ENCODE measurements at regions not wholly inside any gene's neighbourhood (a gene's known extent, or its start where the extent isn't known, plus 50 kb on each side); places are given as distances from the start of the nearest gene placed in this dataset.
"Not testable (repeated sequence)": the region's sequence is repeated elsewhere in the genome, so short reads cannot be mapped to it uniquely, and the experiment has no call there.

GRCh38 chr5:152066784-152067183 lies 142.1 kb upstream of the GLRA1 start:
- FAIRE-seq (no peak), DNase-seq (ENCODE audit: low spot score in 2 of 2) (no peak)

- FAIRE-seq (no peak), DNase-seq (ENCODE audit: low spot score in 2 of 2) (no peak)
Measured at GRCh38 chr5:152063004-152063403, 138.4 kb upstream of the GLRA1 start.

- FAIRE-seq: no peak
Measured at GRCh38 chr5:152061095-152061494, 136.4 kb upstream of the GLRA1 start.

GRCh38 chr5:152058267-152058666 lies 133.6 kb upstream of the GLRA1 start:
- DNase-seq (ENCODE audit: low spot score in 2 of 2): no peak
- FAIRE-seq: no peak

More at GRCh38 chr5:152061095-152061494, 136.4 kb upstream of the GLRA1 start:
- no peak for DNase-seq (ENCODE audit: low spot score in 2 of 2)

- FAIRE-seq (no peak), DNase-seq (ENCODE audit: low spot score in 2 of 2) (no peak)
Measured at GRCh38 chr5:152056931-152057330, 132.3 kb upstream of the GLRA1 start.

GRCh38 chr5:152052470-152052869 lies 127.8 kb upstream of the GLRA1 start:
- no peak for FAIRE-seq
- DNase-seq (ENCODE audit: low spot score in 2 of 2): no peak

DNA sequence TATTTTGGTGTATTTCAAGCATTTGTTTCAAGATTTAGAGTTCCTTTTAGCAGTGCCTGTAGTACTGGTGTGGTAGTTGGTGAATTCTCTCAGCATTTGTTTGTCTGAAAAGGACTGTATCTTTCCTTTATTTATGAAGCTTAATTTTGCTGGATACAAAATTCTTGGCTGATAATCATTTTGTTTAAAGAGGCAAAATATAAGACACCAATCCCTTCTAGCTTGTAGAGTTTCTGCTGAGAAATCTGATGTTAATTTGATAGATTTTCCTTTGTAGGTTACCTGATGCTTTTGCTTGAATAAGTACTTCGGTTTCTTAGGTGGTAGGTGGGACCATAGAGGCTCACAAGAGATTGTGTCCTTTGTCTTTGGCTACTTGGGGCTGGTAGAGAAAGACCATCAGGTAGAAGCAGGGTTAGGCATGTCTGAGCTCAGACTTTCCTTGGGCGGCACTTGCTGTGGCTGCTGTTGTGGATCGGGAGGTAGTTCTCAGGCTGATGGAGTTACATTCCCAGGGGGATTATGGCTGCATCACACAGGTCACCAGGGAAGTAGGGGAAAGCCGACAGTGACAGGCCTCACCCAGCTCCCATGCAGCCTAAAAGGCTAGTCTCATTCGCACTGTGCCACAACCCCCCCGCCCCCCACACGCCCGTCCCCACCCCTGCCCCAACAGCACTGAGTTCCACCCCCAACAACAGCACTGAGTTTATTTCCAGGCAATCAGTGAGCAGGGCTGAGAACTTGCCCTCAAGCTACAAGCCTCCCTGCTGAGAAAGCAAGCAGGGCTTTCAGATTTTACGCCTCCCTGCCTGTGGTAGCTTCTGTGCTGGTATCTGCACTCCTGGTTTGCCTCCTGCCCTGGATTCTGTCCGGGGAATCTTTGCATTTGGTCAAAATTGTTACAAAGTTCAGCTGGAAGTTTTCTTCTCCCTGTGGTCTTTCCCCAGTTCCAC lies 127.1 kb upstream of the GLRA1 start:
- DNase-seq (ENCODE audit: low spot score in 2 of 2): no peak
- FAIRE-seq: no peak

DNA sequence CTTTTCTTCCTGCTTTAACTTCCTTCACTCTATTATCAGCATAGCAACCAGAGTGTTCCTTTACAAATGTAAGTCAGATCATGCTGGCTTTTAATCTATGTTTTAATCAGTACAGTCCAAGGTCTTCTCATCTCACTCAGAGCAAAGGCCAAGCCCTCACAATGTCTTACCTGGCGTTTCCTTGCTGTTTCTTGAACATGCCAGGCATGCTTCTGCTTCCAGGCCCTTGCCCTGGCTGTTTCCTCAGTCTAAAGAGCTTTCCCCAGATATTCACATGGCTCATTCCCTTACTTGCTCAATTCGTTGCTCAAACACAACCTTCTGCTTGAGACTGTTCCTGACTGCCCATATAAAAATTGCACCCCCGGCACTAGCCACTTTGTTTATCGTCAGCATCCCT lies 121.7 kb upstream of the GLRA1 start:
- no peak for FAIRE-seq

GRCh38 chr5:152038856-152039255 lies 114.2 kb upstream of the GLRA1 start:
- DNase-seq (ENCODE audit: low spot score in 2 of 2); FAIRE-seq: not testable (repeated sequence)

More for the DNA sequence above, 121.7 kb upstream of the GLRA1 start:
- no peak for DNase-seq (ENCODE audit: low spot score in 2 of 2)

DNA sequence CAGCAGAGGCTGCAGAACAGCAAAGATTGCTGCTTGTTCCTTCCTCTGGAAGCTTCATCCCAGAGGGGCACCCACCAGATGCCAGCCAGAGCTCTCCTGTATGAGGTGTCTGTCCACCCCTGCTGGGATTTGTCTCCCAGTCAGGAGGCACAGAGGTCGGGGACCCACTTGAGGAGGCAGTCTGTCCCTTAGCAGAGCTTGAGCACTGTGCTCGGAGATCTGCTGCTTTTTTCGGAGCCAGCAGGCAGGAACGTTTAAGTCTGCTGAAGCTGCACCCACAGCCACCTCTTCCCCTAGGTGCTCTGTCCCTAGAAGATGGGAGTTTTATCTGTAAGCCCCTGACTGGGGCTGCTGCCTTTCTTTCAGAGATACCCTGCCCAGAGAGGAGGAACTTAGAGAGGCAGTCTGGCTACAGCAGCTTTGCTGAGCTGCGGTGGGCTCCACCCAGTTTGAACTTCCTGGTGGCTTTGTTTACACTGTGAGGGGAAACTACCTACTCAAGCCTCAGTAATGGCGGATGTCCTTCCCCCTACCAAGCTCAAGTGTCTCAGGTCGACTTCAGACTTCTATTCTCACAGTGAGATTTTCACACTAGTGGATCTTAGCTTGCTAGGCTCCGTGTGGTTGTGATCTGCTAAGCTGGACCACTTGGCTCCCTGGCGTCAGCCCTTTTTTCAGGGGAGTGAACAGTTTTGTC lies 101.8 kb upstream of the GLRA1 start:
- DNase-seq (ENCODE audit: low spot score in 2 of 2); FAIRE-seq: not testable (repeated sequence)

- DNase-seq (ENCODE audit: low spot score in 2 of 2): no peak
Measured at GRCh38 chr5:152016421-152016820, 91.8 kb upstream of the GLRA1 start.

DNA sequence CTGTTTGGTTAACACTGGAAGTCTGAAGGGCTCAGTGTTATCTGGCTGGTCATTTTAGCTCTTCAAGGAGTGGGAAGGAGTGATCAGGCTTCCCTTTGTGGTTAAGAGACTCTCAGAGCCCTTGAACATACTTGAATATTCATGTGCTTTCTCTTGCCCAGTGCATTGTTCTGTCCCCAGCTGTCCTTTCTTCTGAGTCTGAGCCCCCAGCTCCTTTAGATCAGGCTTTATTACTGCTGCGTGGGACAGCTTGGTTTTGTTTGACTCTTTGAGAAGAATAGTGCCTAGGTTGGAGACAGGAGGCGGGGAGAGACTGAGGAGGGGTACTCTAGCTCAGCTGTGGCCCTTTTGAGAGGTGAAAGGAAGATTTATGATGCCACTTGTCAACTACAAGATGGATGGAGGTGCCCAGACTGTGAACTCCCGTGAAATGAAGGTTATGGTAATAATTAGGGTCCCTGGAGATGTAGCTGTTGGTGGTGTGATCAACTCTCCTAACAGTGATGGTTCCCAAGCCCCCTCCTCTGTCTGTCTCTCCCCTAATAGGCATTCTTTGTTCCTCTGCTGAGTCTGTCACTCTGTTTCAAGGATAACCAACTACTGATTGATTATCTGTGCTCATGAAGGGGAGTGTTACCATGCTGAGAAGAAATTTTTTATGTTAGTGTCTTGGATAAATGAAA lies 83.1 kb upstream of the GLRA1 start:
- FAIRE-seq (no peak), DNase-seq (ENCODE audit: low spot score in 2 of 2) (no peak)

More at GRCh38 chr5:152016421-152016820, 91.8 kb upstream of the GLRA1 start:
- FAIRE-seq: no peak

DNA sequence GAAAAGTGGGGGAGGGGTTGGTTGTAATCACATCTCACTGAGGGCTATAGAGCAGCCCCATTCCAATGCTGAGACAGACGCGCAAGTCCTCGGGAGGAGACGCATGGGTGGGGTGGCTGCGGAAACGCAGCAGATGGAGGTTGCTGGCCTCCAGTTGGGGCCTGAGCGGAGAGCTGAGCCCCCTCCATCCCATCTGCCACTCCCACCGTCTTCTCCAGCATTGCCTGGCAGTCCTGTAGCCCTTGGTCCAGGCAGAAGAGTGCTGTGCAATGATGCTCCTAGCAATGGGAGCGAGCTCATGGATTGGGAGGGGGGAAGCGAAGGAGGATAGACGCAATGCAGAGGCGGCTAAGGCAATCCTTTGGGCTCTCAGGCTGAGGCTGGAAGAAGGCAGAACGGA lies 79.4 kb upstream of the GLRA1 start:
- no peak for DNase-seq (ENCODE audit: low spot score in 2 of 2)
- FAIRE-seq: no peak

Measured in frontal cortex (tissue), 3 donors.